22Rv1 (cell line): ENCODE measurements at regions not wholly inside any gene's neighbourhood (a gene's known extent, or its start where the extent isn't known, plus 50 kb on each side); places are given as distances from the start of the nearest gene placed in this dataset.
"Not testable (repeated sequence)": the region's sequence is repeated elsewhere in the genome, so short reads cannot be mapped to it uniquely, and the experiment has no call there.

Experiments
- H3K27ac ChIP-seq: fragments of 450-650 bp; 2 replicates; pipeline ENCODE4 v1.5.1; 2017
- ZFX ChIP-seq: fragments of 450-650 bp; IDR thresholded peaks from 2 replicates; pipeline ENCODE4 v1.6.1; 2017; ENCODE audit warnings: antibody characterized with exemption, borderline replicate concordance
- TF ChIP-seq, protein P1 (sequence below): fragments of 450-650 bp; IDR thresholded peaks from 2 replicates; pipeline ENCODE4 v1.5.1; 2017; ENCODE audit warnings: mild to moderate bottlenecking

DNA sequence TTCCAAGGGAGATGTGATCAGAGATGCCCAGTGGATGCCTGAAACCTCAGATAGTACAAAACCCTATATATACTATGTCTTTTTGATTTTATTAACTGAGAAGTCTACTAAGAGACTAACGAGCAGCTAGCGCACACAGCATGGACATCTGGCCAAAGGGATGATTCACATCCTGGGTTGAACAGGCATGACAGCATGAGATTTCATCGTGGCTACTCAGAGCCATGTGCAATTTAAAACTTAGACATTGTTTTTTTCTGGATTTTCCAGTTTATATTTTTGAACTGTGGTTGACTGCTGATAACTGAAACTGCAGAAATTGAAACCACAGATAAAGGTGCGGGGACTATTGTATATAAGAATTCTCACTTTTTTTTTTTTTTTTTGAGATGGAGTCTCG is 2252.9 kb upstream of the AGA start:
- no peak overlapping the region for H3K27ac ChIP-seq
- TF ChIP-seq, protein P1, sequence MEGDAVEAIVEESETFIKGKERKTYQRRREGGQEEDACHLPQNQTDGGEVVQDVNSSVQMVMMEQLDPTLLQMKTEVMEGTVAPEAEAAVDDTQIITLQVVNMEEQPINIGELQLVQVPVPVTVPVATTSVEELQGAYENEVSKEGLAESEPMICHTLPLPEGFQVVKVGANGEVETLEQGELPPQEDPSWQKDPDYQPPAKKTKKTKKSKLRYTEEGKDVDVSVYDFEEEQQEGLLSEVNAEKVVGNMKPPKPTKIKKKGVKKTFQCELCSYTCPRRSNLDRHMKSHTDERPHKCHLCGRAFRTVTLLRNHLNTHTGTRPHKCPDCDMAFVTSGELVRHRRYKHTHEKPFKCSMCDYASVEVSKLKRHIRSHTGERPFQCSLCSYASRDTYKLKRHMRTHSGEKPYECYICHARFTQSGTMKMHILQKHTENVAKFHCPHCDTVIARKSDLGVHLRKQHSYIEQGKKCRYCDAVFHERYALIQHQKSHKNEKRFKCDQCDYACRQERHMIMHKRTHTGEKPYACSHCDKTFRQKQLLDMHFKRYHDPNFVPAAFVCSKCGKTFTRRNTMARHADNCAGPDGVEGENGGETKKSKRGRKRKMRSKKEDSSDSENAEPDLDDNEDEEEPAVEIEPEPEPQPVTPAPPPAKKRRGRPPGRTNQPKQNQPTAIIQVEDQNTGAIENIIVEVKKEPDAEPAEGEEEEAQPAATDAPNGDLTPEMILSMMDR, result no peak

- no peak for TF ChIP-seq ZFX
- TF ChIP-seq, protein P1, result no peak
- no peak overlapping the region for H3K27ac ChIP-seq
Measured at GRCh38 chr4:179698321-179698720, 2256.1 kb upstream of the AGA start.

DNA sequence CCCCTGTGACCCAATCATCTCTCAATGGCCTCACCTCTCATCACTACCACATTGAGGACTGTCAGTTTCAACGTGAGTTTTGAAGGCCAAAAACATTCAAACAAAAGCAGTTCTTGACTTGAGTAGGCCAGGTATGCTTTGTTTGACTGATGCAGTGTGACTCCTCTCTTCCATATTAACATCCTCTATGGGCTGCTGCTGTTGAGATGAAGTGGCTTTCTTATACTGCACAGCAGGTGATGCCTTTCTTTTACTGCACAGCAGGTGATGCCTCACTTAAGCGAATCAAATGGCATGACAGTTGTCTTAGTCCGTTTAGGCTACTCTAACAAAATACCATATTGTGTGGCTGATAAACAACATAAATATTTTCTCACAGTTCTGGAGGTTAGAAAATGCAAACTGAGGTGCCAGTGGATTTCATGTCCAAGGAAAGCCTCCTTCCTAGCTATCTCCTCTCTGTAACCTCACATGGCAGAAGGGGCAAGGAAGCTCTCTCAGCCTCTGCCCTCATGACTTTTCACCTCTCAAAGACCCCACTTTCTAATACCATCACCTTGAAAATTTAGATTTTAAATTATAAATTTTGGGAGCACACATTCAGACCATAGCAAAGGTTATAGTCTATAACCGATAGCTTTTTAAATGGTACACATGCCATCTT is 2267.9 kb upstream of the AGA start:
- no peak for TF ChIP-seq ZFX
- TF ChIP-seq, protein P1, result no peak
- no peak overlapping the region for H3K27ac ChIP-seq

DNA sequence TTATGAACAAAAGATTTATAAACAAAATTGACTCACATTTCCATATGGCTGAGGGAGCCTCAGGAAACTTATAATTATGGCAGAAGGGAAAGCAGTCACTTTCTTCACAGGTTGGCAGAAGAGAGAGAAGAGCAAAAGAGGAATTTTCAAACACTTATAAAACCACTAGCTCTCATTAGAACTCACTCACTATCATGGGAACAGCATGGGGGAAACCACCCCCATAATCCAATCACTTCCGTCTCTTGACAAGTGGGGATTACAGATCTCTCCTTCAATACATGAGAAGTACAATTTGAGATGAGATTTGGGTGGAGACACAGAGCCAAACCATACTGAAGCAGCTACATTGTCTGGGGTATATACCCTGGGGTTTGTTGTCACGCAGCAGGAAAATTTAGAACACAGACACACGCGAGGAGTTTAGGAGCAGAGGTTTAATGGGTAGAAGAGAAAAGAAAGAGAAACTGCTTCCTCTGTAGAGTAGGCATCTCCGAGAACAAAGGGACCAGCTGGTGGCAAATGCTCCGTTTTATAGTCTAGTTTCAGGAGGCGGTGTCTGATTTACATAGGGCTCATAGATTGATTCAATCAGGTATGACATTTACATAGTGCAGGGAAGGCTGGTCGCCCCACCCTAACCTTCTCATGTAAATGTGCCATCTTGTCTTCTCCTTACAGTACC is 2277.7 kb upstream of the AGA start:
- TF ChIP-seq ZFX, result no peak
- TF ChIP-seq, protein P1, result no peak
- H3K27ac ChIP-seq, result no peak overlapping the region

GRCh38 chr4:179726491-179726890 is 2284.3 kb upstream of the AGA start:
- H3K27ac ChIP-seq, result not testable (repeated sequence)

GRCh38 chr4:179728305-179728704 is 2286.1 kb upstream of the AGA start:
- TF ChIP-seq ZFX, result no peak
- TF ChIP-seq, protein P1, result no peak
- no peak overlapping the region for H3K27ac ChIP-seq

GRCh38 chr4:179736820-179737219 is 2294.6 kb upstream of the AGA start:
- not testable (repeated sequence) for H3K27ac ChIP-seq

DNA sequence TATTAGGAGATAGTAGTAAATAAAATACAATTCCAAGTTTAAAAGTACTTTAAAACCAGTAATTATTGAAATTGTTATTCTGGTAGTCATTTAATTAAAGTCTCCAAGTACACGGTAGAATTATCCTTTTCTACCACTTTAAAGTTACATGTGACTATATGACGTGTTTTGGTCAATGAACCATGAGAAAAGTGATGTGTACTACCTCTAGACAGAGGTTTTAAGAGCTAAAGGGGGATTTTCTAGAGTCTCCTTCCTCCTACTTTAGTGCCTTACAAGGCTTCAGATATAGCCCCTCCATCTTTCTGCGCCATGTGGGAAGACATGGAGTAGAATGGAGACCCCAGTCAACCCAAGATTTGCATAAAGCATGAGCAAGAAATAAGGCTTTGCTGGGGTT is 2296.6 kb upstream of the AGA start:
- H3K27ac ChIP-seq, result no peak overlapping the region
- TF ChIP-seq ZFX, result no peak
- TF ChIP-seq, protein P1, result no peak
